Panc1 (cell line): ENCODE measurements at regions not wholly inside any gene's neighbourhood (a gene's known extent, or its start where the extent isn't known, plus 50 kb on each side); places are given as distances from the start of the nearest gene placed in this dataset.

Experiments
- ATAC-seq: fragments of 200-7000 bp; cut with Tn5 transposase; 2 replicates; pipeline ENCODE4 v1.9.1; 2020; ENCODE audit warnings: mild to moderate bottlenecking, moderate library complexity
- BruUV-seq: library from RNA; stranded (reverse); fragments of 400-500 nt; replicated peaks from 2 replicates; lab custom pipeline; 2021; lab: Mats Ljungman, UMichigan
- CTCF ChIA-PET: fragments of 300-600 bp; sonication (Branson Sonifier 250); formaldehyde crosslinking; loops from one replicate; lab custom pipeline; 2022; ENCODE audit warnings: antibody characterized with exemption; lab: Charles Lee
- POLR2A ChIA-PET: fragments of 300-600 bp; sonication (Branson Sonifier 250); formaldehyde crosslinking; loops from one replicate; lab custom pipeline; 2022; ENCODE audit warnings: antibody characterized with exemption; lab: Charles Lee
- DNase-seq: peaks from one replicate; pipeline ENCODE4 v3.0.0-alpha.2; 2010; ENCODE audit warnings: low read depth, low spot score
- H3K27ac ChIP-seq: 2 replicates; pipeline ENCODE4 v1.5.1; 2011; ENCODE audit warnings: mild to moderate bottlenecking, low read length, inconsistent platforms
- H3K27me3 ChIP-seq: fragments of 200-500 bp; sonication (Bioruptor generic); 2 replicates; pipeline ENCODE4 v1.6.0; 2014; ENCODE audit warnings: low read length, inconsistent platforms; ENCODE audit not compliant: control insufficient read depth, insufficient read depth
- H3K36me3 ChIP-seq: fragments of 200-500 bp; sonication (Bioruptor generic); 2 replicates; pipeline ENCODE4 v1.5.1; 2014; ENCODE audit warnings: inconsistent platforms, mild to moderate bottlenecking, low read length, moderate library complexity; ENCODE audit not compliant: control insufficient read depth, insufficient read depth
- H3K4me1 ChIP-seq: 2 replicates; pipeline ENCODE4 v1.5.1; 2011; ENCODE audit warnings: inconsistent platforms, mild to moderate bottlenecking, low read length, moderate library complexity; ENCODE audit not compliant: control insufficient read depth, insufficient read depth
- H3K4me3 ChIP-seq, 2 experiments: 2 replicates each; pipeline ENCODE4 v1.5.1; 2011 to 2012; ENCODE audit warnings: low read depth in 2 of 2, low read length in 2 of 2, mild to moderate bottlenecking in 2 of 2, inconsistent platforms in 1 of 2, moderate library complexity in 1 of 2
- H3K9me3 ChIP-seq: fragments of 200-500 bp; sonication (Bioruptor generic); 2 replicates; pipeline ENCODE4 v1.5.1; 2014; ENCODE audit warnings: low read depth, mild to moderate bottlenecking, inconsistent platforms, low read length, moderate library complexity; ENCODE audit not compliant: control insufficient read depth, insufficient read depth
- POLR2AphosphoS5 ChIP-seq: IDR thresholded peaks from 2 replicates; pipeline ENCODE4 v1.6.1; 2012; ENCODE audit warnings: mild to moderate bottlenecking, low read depth, low read length, moderate library complexity
- REST ChIP-seq, 2 experiments: IDR thresholded peaks; 2 replicates each; pipeline ENCODE4 v1.6.1; 2011 to 2012; ENCODE audit warnings: low read depth in 2 of 2, control low read depth in 1 of 2, low read length in 1 of 2, mild to moderate bottlenecking in 1 of 2, moderate library complexity in 1 of 2; ENCODE audit not compliant: insufficient read depth in 1 of 2
- SIN3A ChIP-seq: IDR thresholded peaks from 2 replicates; pipeline ENCODE4 v1.6.1; 2012; ENCODE audit warnings: low read depth, mild to moderate bottlenecking, low read length, moderate library complexity, borderline replicate concordance; ENCODE audit not compliant: insufficient read depth
- TCF7L2 ChIP-seq: IDR thresholded peaks from 2 replicates; pipeline ENCODE4 v1.6.1; 2011; ENCODE audit warnings: mild to moderate bottlenecking, low read depth, low read length, inconsistent platforms
- in situ Hi-C: cut with HindIII; loops from 2 replicates; pipeline ENCODE4 v1.10.0; 2016; ENCODE audit warnings: low sequenced_read_pairs, low pct_unique_long_range_greater_than_20kb
- intact Hi-C: fragments of 100-400 bp; cut with micrococcal nuclease; formaldehyde crosslinking; loops from one replicate; pipeline ENCODE4 v1.10.0; 2022; ENCODE audit not compliant: unreplicated experiment
- TF ChIP-seq, protein P1 (sequence below): fragments of 450-650 bp; IDR thresholded peaks from 2 replicates; pipeline ENCODE4 v1.5.1; 2017; ENCODE audit warnings: mild to moderate bottlenecking

DNA sequence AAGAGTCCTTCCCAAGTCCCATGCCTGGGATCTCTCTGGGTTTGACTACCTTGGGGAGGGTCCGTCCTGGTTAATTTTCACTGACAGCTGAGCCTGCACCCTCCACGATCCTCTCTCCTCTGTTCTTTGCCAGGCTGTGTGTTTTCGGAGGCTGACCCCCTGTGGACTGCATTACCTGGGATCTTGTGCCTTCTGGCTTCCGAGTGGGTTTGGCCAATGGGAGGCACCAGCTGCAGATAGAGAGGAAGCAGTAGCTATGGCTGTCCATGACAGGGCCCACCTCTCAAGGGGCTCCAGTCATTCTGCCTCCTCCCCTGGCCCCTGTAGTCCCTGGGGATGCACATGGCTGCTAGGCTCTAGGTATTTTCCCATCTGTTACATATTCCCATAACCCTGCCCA lies 285.0 kb downstream of the DMRT2 start:
- CTCF ChIA-PET = no interaction called here
- Histone ChIP-seq H3K4me3 (no peak overlapping the region), H3K27ac (no peak overlapping the region), H3K9me3 (no peaks in the 10 kb centered on the region), H3K27me3 (no peaks in the 10 kb centered on the region), H3K36me3 (no peaks in the 10 kb centered on the region), H3K4me1 (no peaks in the 10 kb centered on the region)
- DNase-seq (no peak), ATAC-seq (no peak)
- in situ Hi-C loops (no loop called here), intact Hi-C loops (no loop called here)
- POLR2A ChIA-PET = no interaction called here
- BruUV-seq = no TSS peak
- TF ChIP-seq, protein P1, sequence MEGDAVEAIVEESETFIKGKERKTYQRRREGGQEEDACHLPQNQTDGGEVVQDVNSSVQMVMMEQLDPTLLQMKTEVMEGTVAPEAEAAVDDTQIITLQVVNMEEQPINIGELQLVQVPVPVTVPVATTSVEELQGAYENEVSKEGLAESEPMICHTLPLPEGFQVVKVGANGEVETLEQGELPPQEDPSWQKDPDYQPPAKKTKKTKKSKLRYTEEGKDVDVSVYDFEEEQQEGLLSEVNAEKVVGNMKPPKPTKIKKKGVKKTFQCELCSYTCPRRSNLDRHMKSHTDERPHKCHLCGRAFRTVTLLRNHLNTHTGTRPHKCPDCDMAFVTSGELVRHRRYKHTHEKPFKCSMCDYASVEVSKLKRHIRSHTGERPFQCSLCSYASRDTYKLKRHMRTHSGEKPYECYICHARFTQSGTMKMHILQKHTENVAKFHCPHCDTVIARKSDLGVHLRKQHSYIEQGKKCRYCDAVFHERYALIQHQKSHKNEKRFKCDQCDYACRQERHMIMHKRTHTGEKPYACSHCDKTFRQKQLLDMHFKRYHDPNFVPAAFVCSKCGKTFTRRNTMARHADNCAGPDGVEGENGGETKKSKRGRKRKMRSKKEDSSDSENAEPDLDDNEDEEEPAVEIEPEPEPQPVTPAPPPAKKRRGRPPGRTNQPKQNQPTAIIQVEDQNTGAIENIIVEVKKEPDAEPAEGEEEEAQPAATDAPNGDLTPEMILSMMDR = no peak
- TF ChIP-seq REST (IDR thresholded peaks at IDR 0.05; ENCODE audit: insufficient read depth in 1 of 2, low read depth in 2 of 2, low read length in 1 of 2) = no peak
- TF ChIP-seq POLR2AphosphoS5 = no peak
- no peak for TF ChIP-seq SIN3A
- TF ChIP-seq TCF7L2 = no peak

GRCh38 chr9:1337169-1337568 lies 287.0 kb downstream of the DMRT2 start:
- Histone ChIP-seq H3K27ac (no peak overlapping the region), H3K4me1 (no peaks in the 10 kb centered on the region), H3K9me3 (no peaks in the 10 kb centered on the region), H3K27me3 (no peaks in the 10 kb centered on the region), H3K36me3 (no peaks in the 10 kb centered on the region), H3K4me3 (no peak overlapping the region)
- intact Hi-C loops = no loop called here
- ChIA-PET CTCF (no interaction called here), POLR2A (no interaction called here)
- no peak for ATAC-seq
- BruUV-seq = no TSS peak
- no peak for DNase-seq
- in situ Hi-C loops = no loop called here
- no peak for TF ChIP-seq POLR2AphosphoS5
- TF ChIP-seq SIN3A = no peak
- no peak for TF ChIP-seq TCF7L2
- TF ChIP-seq REST (IDR thresholded peaks at IDR 0.05; ENCODE audit: insufficient read depth in 1 of 2, low read depth in 2 of 2, low read length in 1 of 2) = no peak
- TF ChIP-seq, protein P1 = no peak
